Stimulated activated CD8-positive, alpha-beta memory T cell treated with anti-CD3 and anti-CD28 coated beads, Interleukin-2, amount 100 ng/mL, for 48 hours (primary cell): ENCODE measurements at regions not wholly inside any gene's neighbourhood (a gene's known extent, or its start where the extent isn't known, plus 50 kb on each side); places are given as distances from the start of the nearest gene placed in this dataset.

Experiments used
- DNase-seq, 2 donors: peaks; one replicate each; pipeline ENCODE4 v3.0.0-alpha.2; 2020; ENCODE audit warnings: low read depth in 2 of 2

GRCh38 chr4:36944232-36944631 lies 300.3 kb upstream of the NWD2 start:
- no peak for DNase-seq

- DNase-seq, result no peak
Observed at GRCh38 chr4:36961420-36961819, 283.1 kb upstream of the NWD2 start.

- no peak for DNase-seq
Observed at GRCh38 chr4:36966756-36967460, 277.6 kb upstream of the NWD2 start.

- no peak for DNase-seq
Observed at GRCh38 chr4:36979533-36979932, 265.0 kb upstream of the NWD2 start.

GRCh38 chr4:36990128-36990872 lies 254.2 kb upstream of the NWD2 start:
- DNase-seq, result no peak

GRCh38 chr4:36997727-36998126 lies 246.8 kb upstream of the NWD2 start:
- no peak for DNase-seq

- DNase-seq, result no peak
Observed at GRCh38 chr4:37000281-37000680, 244.3 kb upstream of the NWD2 start.

GRCh38 chr4:37001688-37002436 lies 242.7 kb upstream of the NWD2 start:
- DNase-seq, result no peak

- no peak for DNase-seq
Observed at GRCh38 chr4:37002625-37003024, 241.9 kb upstream of the NWD2 start.

- DNase-seq, result no peak
Observed at GRCh38 chr4:37008199-37008598, 236.3 kb upstream of the NWD2 start.

GRCh38 chr4:37014584-37014983 lies 230.0 kb upstream of the NWD2 start:
- no peak for DNase-seq

GRCh38 chr4:37015391-37015790 lies 229.2 kb upstream of the NWD2 start:
- DNase-seq, result no peak

- DNase-seq, result no peak
Observed at GRCh38 chr4:37023504-37023903, 221.0 kb upstream of the NWD2 start.

GRCh38 chr4:37023996-37024395 lies 220.5 kb upstream of the NWD2 start:
- DNase-seq, result no peak

GRCh38 chr4:37040816-37041215 lies 203.7 kb upstream of the NWD2 start:
- DNase-seq, result no peak

- DNase-seq, result no peak
Observed at GRCh38 chr4:37043342-37043741, 201.2 kb upstream of the NWD2 start.

GRCh38 chr4:37051111-37051510 lies 193.4 kb upstream of the NWD2 start:
- DNase-seq, result no peak

GRCh38 chr4:37051866-37052265 lies 192.7 kb upstream of the NWD2 start:
- DNase-seq, result no peak

- no peak for DNase-seq
Observed at GRCh38 chr4:37054531-37055077, 189.9 kb upstream of the NWD2 start.

GRCh38 chr4:37058826-37059225 lies 185.7 kb upstream of the NWD2 start:
- DNase-seq, result no peak

- DNase-seq, result no peak
Observed at GRCh38 chr4:37066159-37066558, 178.4 kb upstream of the NWD2 start.

GRCh38 chr4:37068580-37068979 lies 176.0 kb upstream of the NWD2 start:
- no peak for DNase-seq
